HG02759 (cell line): ENCODE measurements at regions not wholly inside any gene's neighbourhood (a gene's known extent, or its start where the extent isn't known, plus 50 kb on each side); places are given as distances from the start of the nearest gene placed in this dataset.
"Not testable (repeated sequence)": the region's sequence is repeated elsewhere in the genome, so short reads cannot be mapped to it uniquely, and the experiment has no call there.

Experiments
- ATAC-seq: cut with Tn5 transposase; IDR thresholded peaks from one replicate; pipeline ENCODE4 v1.9.1; 2021; ENCODE audit warnings: mild to moderate bottlenecking, moderate library complexity; ENCODE audit not compliant: unreplicated experiment

DNA sequence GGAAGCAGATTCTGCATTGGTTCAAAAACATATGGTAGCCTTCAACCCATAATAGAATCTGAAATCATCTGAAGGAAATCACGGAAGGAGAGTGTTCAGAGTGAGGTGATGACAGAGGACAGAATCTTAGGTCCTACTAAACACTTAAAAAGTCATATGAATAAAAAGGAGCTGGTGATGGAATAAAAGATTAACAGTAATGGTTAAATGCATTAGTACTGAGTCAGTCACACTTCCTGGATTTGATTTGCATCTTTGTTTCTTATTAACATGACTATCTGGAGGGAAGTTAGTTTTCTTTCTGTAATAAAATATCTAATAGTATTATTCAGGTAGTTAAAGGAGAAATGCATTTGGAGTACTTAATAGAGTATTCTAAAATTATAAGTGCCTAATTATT is 296.3 kb upstream of the ATXN7L3B start:
- ATAC-seq = no peak

- no peak for ATAC-seq
These were observed 295.5 kb upstream of the ATXN7L3B start for GRCh38 chr12:74242088-74242487.

GRCh38 chr12:74245458-74245857 is 292.2 kb upstream of the ATXN7L3B start:
- no peak for ATAC-seq

DNA sequence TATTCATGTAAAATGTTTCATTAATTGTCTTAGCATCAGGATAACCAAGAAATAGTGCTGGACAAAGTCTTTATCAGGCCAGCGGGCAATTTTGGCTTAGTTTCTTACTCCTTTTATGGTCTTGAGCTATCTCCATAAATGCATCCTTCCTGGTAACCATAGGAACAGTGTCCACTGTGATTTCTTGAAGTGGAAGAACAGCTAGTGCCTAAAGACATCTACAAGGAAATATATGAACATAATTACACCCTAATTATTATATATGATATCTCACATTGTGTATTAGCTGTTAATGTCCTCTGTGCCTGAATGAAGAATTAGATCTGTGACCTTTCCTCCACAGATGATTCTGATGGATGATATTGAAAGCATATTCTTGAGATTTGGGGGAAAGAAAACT is 286.7 kb upstream of the ATXN7L3B start:
- no peak for ATAC-seq

DNA sequence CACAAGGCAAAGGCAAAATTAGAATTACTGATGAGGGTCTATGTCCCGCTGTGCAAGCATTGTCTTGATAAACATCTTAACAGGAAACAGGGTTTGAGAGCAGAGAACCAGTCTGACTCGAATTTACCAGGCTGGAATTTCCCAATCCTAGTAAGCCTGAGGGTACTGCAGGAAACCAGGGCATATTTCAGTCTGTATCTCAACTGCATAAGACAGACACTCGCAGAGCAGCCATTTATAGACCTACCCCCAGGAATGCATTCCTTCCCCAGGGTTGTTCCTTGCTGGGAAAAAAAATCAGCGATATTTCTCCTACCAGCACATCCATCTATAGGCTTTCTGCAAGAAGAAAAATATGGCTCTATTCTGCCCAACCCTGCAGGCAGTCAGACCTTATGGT is 283.8 kb upstream of the ATXN7L3B start:
- not testable (repeated sequence) for ATAC-seq

GRCh38 chr12:74254784-74255183 is 282.9 kb upstream of the ATXN7L3B start:
- ATAC-seq = no peak

DNA sequence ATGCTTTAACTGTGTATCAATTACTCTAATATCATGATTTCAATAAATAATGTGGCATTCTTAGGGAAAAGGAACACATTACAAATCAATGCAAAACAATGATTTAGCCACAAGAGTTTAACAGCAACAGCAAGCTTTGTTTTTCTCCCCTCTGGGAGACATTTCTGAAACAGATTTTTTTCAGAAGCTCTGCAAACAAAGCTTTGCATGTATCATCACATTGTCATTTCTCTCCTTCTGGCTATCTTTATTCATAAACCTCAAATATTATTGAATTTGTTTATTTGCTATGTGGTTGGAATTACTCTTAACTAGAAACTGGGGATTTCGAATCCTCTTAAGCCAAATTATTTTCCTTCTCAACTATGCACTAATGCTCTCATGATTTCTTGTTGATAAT is 278.4 kb upstream of the ATXN7L3B start:
- no peak for ATAC-seq

DNA sequence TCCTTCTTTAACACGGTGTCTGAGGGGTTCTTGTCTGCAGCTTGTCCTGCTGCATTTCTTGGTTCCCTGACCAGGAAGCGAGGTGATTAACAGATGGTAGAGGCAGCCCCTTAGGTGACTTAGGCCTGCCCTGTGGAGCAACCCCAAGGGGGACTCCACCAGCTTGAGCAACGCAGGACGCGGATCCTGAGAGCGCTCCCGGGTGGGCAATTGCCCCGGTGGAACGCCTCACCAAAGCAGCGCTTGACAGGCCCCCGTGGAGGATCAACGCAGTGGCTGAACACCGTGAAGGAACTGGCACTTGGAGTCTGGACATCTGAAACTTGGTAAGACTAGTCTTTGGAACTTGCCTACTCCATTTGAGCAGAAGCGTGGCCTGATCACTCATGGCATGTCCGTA is 272.9 kb upstream of the ATXN7L3B start:
- no peak for ATAC-seq

DNA sequence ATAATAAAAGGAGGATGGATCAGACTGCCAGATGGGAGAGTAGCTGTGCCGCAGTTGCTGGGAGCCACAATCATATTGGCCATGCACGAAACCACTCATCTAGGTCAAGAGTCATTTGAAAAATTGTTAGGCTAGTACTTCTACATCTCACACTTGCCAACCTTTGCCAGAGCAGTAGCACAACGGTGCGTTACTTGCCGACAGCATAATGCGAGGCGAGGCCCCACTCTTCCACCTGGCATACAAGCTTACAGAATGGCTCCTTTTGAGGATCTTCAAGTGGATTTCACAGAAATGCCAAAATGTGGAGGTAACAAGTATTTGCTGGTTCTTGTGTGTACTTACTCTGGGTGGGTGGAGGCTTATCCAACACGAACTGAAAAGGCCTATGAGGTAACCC is 268.3 kb upstream of the ATXN7L3B start:
- ATAC-seq = not testable (repeated sequence)

DNA sequence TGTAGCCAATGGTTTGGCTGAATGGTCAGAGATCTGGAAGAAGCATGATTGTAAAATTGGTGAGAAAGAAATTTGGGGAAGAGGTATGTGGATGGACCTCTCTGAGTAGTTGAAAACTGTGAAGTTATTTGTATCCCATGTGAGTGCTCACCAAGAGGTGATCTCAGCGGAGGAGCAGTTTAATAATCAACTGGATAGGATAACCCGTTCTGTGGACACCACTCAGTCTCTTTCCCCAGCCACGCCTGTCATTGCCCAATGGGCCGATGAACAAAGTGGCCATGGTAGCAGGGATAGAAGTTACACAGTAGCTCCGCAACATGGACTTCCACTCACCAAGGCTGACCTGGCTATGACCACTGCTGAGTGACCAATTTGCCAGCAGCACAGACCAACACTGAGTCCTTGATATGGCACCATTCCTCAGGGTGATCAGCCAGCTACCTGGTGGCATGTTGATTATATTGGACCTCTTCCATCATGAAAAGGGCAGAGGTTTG is 257.4 kb upstream of the ATXN7L3B start:
- no peak for ATAC-seq

GRCh38 chr12:74281401-74282180 is 256.0 kb upstream of the ATXN7L3B start:
- ATAC-seq = not testable (repeated sequence)

- no peak for ATAC-seq
These were observed 254.0 kb upstream of the ATXN7L3B start for GRCh38 chr12:74283646-74284045.

GRCh38 chr12:74285773-74286172 is 251.9 kb upstream of the ATXN7L3B start:
- ATAC-seq = no peak

GRCh38 chr12:74286254-74286653 is 251.4 kb upstream of the ATXN7L3B start:
- ATAC-seq = no peak

- ATAC-seq = no peak
These were observed 245.1 kb upstream of the ATXN7L3B start for GRCh38 chr12:74292351-74293194.

GRCh38 chr12:74293689-74294131 is 243.9 kb upstream of the ATXN7L3B start:
- no peak for ATAC-seq

DNA sequence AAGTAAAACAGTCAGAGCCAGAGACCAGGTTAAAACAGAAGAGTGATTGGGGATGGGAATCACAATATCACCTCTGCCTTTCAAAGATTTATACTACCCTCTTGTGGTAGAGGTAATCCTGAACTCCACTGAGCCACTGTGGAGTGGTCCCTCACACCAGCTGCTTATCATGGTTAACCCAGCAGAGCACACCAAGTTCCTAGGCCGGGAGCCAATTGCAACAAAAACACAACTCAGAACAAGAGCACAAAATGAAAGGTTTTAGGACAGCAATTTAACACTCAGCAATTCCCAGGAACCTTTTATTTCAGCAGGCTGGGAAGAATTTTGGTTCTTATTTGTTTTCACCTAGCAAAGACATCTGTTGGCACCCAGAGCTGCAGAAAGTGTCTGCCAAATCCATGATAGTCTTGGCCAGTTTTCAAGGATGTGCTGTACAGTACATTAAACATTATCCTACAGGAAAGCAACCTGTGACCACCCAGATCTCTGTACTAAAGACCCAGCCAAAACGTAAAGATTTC is 220.5 kb upstream of the ATXN7L3B start:
- peak; percentile 41 for ATAC-seq

DNA sequence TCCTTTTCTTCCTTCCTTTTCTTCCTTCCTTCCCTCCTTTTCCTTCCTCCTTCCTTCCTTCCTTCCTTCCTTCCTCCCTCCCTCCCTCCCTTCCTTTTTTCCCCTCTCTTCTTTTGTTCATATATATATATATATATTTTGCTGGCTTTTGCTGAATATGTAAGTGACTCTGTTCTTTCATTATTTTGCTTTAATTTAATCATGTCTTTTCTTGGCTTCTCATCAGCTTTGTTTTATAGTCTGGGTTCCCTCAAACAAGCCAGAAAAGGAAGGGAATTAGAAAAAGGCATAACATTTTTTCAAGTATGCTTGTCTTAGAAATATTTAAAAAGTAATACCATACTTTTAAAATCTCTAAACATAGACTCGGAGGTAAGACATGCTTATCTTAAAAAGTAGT is 219.9 kb upstream of the ATXN7L3B start:
- no peak for ATAC-seq

DNA sequence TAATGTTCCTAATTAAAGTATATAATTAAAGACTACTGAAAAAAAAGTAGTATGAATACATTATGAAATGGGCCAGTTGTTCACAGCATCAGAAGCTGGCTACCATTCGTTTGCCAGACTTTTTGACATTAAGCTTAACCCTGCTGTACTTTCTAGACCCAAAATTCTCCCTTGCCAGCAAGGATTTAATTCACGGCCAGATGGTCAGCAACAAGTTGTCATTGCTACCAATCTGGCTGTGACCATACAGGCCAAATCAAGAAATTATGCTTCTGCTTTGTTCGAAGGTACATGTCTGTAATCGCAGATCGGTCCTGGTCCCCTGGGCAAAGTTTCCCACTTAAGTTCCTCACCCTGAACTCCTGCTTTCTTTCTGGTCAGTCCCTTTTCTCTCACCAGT is 217.7 kb upstream of the ATXN7L3B start:
- no peak for ATAC-seq

DNA sequence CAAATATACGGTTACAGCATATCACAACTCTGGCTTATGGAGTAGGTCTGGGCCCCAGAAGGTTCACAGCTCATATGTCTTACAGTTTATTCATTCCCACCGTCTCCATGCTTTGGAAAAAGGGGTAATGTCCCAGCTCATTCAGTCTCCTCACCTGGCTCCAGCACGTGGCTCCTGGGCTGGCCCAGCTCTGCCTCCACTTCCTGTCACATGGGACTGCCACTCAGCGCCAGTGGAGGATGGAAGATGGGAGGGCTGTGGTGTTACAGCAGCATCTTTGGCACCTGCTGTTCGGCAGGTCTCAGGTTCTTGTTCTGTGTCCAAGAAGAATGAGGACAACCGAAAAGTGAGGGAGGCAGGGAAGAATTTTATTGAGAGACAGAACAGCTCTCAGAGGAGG is 216.3 kb upstream of the ATXN7L3B start:
- no peak for ATAC-seq

- no peak for ATAC-seq
These were observed 214.8 kb upstream of the ATXN7L3B start for GRCh38 chr12:74322792-74323191.

DNA sequence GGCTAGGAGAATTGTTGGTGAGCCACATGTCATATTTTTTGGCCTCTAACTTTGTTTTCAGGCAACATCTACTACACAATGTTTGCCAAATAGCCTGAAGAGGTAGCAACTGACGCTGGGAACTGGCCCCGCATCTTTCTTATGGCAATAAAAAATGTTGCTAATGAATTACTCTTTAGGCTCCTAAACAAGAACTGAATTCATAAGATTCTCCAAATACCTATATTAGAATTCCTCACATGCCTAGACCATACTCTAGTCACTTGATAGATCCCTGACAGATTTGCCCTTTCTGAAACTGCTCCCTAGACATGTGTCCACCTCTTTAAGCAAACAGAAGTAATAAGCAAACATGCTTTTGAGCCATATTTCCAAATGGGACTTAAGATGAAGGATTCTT is 209.0 kb upstream of the ATXN7L3B start:
- no peak for ATAC-seq
